Germinal center (tissue), 1 donor: ENCODE measurements at regions not wholly inside any gene's neighbourhood (a gene's known extent, or its start where the extent isn't known, plus 50 kb on each side); places are given as distances from the start of the nearest gene placed in this dataset.

Experiments
- DNase-seq: peaks from one replicate; pipeline ENCODE4 v3.0.0; 2012; ENCODE audit warnings: mixed read lengths, low spot score

DNA sequence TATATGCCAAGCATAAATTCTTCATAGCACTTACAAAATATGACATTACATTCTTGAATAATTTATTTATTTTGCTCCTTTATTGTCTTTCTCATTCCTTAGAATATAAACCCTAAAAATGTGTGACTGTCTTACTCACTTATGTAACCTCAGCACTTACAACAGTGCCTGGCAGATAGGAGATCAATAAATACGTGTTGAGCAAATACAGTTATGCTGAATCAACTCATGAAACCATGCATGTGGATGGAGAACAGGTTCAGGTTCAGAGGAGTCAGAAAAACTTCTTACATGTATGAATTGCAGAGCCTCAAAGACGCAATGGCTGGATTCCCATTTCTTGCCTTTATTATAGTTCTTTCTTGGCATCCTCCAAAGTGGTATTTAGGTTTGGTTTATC, 659.4 kb upstream of the CHAC2 start:
- no peak for DNase-seq

DNA sequence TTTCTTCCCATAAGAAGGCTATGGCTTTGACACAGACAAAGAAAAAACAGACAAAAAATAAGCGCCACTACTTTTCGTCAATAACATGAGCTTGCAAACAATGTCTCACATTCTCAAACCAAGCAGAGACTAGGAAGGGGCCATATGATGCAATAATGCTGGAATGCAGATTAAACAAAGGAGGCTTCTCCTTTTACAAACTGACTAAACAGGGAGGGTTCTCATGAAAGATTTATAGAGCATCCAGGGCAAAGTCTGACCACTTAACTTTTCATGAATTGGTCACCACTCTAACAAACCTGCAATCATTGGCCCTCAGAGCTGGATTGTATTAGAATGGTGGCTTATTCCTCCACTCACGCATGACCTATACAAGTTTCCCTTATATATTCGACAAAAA, 663.3 kb upstream of the CHAC2 start:
- DNase-seq = no peak

DNA sequence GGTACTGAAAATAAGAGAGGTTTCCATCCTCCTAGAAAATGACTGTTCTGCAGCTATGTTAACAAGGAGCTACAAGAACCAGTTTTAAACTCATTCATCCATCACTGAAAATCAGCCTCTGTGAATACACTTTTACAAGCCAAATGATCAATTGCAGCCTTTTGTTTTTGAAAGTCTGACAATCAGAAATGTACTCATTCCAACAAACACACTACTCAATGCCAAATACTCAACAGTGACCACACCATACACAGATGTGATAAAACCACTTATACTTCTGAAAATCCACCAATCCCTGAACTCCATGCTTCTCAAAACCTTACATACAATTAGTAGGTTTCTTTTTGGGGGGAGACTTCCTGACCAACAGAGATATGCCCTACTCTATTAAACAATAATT, 663.9 kb upstream of the CHAC2 start:
- DNase-seq = no peak

DNA sequence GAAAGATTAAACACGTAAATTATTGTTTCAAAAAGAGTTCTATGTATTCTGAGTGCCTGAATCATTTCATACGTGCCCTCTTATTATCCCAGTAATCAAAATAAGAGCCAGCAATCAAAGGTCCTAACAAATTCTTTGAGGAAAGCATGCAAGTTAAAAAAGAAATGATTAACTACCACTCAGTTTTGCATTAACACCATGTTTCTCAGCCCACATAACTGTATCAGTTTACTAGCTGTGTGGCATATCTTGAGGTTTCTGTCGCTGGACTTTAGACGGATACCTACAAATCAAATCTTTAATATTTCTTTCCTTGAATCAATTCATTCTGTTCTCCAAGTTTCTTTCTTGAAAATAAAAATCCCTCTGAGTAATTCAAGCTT, 668.9 kb upstream of the CHAC2 start:
- no peak for DNase-seq

DNA sequence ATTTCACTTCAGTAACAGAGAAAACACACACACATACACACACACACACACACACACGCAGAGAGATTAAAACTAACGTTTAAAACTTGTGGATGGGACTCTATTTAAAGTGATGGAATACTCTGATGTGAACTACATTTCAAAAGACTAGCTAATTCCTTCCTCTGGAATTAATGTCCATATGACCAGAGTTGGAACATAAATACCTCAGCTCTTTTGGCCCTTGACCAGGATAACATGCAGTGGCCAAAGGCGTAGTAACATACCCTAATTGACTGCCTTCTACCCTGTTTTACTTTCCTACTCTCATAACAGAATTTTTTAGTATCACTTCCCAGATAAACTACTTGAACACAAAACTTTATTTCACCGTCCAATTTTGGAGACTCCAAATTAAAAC, 671.3 kb upstream of the CHAC2 start:
- DNase-seq = no peak

DNA sequence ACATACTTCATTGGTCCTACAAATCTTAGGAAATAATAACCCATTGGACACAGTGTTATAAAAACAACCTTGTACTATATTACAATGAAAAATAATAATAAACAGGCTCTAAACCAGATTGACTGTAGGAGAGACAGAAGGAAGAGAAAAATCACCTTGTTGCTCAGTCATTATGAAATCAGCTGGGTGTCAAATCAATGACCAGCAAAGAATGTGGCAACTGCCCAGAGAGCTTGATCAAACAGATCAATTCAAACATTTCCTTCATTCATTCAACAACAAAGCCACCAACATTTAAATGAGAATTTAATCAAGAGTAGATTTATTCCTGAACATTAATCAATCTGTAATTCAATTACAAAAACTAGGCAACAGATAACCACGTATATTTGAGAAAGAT, 671.9 kb upstream of the CHAC2 start:
- no peak for DNase-seq

DNA sequence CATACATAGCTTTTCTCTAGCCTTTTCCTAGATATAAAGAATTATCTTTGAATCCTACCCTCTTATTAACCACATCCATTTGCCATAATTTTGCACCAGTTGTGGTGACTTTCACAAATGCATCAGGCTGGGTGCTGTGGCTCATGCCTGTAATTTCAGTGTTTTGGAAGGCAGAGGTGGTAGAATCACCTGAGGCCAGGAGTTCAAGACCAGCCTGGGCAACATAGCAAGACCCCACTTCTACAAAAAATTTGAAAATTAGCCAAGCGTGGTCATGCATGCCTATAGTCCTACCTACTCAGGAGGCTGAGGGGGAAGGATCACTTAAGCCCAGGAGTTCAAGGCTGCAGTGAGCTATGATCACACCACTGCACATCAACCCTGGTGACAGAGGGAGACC, 672.4 kb upstream of the CHAC2 start:
- DNase-seq = no peak

DNA sequence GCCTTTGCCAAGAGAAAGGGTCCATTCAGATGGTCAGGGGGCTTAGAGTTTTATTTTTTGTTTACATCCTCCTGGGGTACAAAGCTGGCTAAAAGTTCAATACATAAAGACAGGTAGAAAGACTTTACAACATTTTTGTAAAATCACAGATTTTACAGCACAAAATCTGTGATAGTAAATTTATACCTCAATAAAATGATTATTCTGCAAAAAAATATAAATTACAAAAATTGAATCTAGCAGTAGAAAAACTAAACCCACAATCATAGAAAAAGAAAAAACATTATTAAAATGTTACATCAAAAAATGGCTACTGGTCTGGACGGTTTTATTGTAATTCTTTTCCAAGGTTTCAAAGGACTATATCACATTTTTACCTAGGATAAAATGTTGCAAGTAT, 674.2 kb upstream of the CHAC2 start:
- DNase-seq = no peak

DNA sequence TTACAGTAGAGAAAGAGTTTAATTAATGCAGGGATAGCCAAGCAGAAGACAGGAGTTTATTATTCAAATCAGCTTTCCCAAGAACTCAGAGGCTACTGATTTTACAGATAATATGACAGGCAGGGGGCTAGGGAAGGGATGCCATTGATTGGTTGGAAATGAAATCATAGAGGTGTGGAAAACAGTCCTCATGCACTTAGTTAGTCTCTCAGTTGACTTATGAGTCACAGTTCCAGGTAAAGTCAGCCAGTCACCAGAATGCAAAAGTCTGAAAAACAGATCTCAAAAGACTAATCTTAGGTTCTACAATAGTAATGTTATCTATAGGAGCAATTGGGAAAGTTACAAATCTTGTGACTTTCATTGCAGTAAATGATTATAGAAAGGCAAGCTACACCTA, 676.4 kb upstream of the CHAC2 start:
- no peak for DNase-seq

DNA sequence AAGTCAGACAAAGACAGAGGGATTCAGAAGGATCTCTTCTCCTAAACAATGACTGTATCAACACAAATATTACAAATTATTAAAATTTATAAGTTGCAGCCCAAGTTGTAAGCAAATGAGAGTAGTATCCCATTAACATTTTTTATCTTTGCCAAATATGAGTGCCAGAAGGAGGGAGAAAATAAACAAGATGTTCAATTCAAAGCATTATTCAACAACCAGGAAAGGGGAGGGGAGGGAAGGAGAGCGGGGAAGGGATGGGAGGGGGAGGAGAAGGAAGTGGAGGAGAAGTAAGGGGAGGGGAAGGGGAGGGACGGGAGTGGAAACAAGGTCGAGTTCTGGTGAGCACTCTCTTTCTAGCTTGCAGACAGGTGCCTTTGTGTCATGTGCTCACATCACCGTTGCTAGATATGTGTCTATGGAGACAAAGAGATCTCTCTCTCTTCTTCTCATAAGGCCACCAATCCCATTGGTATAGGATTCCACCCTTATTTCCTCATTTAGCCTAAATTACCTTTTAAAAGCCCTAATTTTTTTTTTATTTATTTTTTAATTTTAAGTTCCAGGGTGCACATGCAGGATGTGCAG, 679.6 kb upstream of the CHAC2 start:
- no peak for DNase-seq

DNA sequence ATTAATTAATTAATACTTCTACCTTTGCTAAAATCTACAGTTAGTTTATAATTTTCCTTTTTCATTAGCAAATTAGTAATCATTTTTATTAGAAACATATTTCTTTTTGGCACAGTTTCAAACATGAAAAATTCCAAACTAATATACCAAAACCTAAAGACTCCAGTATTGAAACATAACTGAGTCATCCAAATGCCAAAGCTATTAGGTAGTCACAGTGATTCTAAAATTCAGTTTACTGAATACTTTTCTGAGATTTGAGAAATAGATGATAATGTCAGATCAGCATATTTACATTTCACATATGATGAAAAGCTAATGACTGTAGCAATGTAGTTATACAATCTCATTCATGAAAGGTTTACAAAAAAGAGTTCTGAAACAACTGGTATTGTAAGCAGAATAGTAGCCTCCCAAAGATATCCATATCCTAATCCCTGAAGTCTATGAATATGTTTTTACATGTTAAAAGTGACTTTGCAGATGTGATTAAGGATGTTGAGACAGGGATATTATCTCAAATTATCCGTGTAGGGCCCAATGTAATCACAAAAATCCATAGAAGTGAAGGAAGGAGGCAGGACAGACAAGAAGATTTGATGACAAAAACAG, 680.2 kb upstream of the CHAC2 start:
- DNase-seq = no peak

DNA sequence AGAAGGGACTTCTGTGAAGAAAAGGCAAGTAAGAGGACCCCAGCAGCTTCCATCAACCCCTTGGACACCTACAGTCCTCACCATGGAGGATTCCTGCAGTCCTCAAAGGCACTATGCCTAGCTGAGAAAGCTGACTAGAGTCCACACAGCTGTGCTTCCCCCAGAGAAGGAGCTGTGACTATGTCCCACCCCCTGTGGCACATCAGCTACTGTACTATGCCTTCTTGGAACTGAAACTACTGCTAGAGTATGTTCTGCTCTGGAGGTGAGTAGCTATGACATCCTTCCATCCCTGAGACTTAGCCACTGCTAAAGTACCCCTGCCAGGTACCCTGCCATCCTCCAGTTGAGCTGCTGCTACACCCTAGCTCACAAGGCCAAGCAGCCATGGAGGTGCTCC, 690.2 kb upstream of the CHAC2 start:
- DNase-seq = no peak

DNA sequence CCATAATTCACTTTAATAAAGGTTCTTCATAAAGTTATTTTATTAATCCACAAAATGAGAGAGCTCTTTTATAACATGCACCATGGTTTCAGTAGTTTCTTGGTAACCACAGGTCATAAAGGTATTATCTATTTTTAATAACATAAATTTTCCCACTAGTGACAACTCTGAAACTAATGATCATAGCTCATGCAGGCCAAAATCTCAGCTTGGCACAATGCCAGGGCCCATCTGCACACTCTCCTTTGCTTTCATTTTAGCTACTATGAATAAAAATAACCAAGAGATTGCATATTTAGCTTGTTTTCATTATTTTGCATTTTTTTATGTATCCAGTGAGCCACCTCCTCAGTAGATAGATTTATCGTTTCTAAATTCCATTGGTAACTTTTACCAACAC, 691.8 kb upstream of the CHAC2 start:
- no peak for DNase-seq

DNA sequence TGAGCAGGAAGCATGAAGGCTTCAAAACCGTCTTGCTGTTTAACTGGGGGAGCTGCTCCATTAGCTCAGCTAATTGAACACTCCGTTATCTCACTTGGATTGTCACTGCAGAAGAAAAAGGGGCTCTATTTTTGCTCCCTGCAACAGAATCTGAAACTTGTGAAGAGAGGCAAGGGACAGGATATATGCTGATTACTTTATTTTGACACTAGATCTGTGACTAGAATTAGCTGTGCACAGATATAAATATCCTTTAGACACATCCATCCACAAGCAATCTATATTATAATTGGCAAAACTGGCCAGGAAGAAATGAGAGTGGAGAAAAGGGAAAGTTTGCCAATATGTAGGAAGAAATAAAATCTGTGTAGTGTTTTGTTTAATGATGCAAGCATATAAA, 700.1 kb upstream of the CHAC2 start:
- DNase-seq = no peak

DNA sequence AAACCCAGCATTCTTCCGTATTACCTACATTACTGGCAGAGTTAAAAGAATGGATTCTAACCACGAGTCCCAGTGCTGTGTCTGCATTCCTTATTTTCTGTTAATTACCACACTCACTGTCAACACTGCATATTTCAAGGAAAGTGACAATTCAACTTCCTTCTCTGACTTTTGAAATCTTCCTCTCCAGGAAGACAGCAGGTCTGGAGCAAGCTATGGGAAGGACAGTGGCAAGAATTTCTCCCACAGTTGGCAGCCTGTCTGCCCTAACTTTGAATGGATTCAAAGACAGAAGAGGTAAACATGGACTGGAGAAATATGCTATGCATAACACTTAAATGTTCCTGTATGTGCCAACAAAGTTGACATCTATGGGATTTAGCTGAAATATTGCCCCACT, 700.5 kb upstream of the CHAC2 start:
- no peak for DNase-seq

DNA sequence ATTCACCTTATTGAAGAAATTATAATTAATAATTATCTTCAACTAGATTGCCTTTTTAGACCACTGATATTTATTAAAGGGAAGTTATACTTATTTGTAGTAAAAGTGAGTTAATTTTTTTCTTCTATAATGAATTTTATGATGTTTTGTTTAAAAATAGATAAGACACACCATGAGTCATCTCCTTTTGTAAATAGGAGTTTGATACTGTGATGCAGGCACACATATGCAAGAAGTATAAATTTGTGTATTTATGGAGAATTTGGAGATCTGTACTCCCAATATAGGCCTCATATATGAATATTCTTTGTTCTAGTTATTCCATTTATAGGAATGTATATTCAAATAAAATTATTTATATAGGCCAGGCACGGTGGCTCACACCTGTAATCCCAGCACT, 703.5 kb upstream of the CHAC2 start:
- DNase-seq = no peak

DNA sequence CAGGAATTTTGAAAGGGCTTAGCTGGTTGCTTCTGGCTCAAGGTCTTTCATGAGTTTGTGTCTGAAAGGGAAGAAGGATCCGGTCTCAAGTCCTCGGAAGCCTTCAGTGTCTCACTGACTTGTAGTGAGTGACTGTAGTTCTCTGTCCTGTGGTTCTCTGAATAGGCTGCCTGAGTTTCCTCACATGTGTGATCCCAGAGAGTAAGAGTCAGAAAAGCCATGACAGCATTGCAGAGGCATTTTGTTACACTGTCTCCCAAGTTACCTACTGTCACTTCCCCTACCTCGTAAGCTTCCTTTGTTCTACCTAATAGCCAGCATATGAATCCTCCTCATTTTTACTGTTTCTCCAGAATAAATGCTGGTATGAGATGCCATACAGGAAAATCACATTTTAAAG, 709.1 kb upstream of the CHAC2 start:
- no peak for DNase-seq

DNA sequence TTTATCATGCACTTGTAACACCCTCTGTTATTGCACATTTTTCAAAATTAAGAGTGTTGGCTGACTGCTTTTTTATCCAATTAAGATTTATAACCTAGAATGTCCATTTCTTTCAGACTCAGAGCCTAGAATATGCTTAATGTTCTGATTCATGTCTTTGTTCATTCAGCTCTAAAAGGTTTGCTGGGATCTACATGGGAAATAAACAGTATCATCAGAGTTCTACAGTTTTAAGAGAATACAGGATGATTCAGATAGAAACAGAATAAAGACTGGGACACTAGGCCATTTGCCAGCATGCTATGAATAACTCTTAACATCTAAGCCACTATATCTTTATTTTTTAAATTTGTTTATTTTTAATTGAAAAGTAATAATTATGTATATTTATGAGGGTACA, 713.7 kb upstream of the CHAC2 start:
- DNase-seq = no peak

DNA sequence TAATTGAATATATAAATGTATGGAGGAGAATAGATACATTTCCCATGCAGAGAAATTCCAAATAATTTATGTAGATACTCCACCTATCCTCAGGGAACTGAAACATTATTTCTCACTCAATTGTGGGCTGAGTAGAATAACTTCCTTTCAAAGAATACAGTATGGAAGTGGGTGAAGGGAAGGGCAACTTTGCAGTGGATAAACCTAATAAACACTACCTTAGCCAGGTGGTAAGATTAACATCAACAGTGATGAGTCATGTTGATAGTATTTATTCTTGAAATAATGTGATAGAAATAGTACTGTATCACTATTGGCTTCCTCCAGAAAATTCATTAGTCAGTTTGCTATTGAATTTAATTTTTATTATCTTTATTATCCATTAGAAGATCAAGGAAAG, 716.4 kb upstream of the CHAC2 start:
- DNase-seq = no peak

DNA sequence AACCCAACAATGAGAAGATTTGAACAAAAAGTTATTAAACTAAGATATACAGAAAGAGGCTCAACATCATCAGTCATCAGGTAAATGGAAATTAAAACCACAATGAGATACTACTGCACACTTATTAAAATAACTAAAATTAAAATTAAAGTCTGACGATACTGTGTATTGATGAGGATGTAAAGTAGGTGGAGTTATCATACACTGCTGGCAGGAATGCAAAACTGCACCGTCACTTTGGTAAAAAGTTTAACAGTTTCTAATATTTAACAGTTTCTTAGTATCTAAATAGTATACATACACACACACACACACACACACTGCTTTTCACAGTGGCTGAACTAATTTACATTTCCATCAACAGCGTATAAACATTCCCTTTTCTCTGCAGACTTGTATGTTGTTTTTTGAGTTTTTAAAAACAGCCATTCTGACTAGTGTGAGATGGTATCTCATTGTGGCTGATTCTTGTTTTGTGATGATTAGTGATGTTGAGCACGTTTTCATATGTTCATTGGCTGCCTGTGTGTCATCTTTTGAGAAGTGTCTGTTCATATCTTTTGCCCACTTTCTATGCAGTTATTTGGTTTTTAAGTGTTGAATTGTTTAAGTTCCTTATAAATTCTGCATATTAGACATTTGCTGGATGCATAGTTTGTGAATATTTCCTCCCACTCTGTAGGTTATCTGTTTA, 726.9 kb upstream of the CHAC2 start:
- DNase-seq = no peak

DNA sequence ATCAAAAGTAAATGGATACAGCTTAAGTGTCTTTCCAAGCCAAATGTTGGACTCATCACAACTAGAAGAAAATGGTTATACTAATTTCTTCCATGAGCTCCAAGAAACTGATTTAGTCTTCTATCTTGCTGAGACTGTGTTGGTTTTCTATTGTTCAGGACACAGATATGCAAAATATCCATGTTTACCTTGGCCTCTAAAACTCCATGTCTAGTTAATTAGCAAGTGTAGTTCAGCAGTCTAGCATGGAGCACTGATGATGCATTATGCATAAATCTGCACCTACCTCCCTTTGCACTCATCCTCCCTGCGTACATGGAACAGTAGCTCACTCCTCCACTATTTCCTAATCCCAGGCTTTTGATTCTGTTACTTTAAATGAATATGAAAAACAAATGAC, 731.4 kb upstream of the CHAC2 start:
- no peak for DNase-seq

DNA sequence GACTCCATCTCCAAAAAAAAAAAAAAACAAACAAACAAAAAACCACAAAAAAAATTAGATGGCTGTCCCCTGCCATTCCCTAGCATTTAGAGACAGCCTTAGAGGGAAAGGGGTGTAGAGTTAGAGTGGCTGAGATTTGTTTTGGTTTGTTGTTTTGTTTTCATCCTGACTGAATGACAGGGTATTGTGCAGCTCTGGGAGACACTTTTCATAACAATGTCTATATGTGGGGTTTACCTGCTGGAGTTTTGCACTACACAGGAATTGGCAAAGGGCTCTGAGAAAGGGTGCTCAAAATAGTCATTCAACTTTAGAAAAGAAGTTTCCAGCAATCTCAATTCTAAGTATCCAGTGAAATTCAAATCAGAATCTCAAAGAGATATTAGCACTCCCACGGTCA, 732.5 kb upstream of the CHAC2 start:
- no peak for DNase-seq

DNA sequence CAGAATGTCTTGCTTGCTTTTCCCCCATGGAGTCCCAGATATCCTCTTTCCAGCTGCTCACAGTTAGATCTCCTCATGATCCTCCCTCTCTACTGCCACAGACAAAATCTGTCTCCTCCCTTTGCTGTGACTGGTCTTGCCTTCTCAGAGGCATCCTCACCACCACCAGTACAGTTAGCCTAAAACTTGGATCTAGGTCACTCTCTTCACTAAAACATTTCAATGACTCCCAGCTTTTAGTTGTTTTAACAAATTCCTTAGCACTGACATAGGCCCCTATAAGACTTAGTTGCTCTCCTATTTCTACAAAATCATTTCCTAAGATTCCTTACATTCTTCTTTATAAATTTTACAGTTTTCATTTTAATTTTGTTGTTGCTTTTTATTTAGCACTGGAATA, 734.2 kb upstream of the CHAC2 start:
- DNase-seq = no peak
